Uterus (tissue), 2 donors: ENCODE measurements at regions not wholly inside any gene's neighbourhood (a gene's known extent, or its start where the extent isn't known, plus 50 kb on each side); places are given as distances from the start of the nearest gene placed in this dataset.

ENCODE experiments used
- CTCF ChIP-seq, 4 experiments: fragments of 200-600 bp in 2 of 4; fragments of 450-650 bp in 2 of 4; sonication (generic) in 2 of 4; IDR thresholded peaks; one replicate each; pipeline ENCODE4 v1.5.1; 2016 to 2019; ENCODE audit warnings: antibody characterized with exemption in 4 of 4, mild to moderate bottlenecking in 2 of 4, moderate library complexity in 1 of 4
- POLR2A ChIP-seq, 2 donors: fragments of 450-650 bp; IDR thresholded peaks; one replicate each; pipeline ENCODE4 v1.6.1; 2016; ENCODE audit warnings: antibody characterized with exemption in 2 of 2, mild to moderate bottlenecking in 1 of 2, moderate library complexity in 1 of 2

- TF ChIP-seq CTCF (IDR thresholded peaks at IDR 0.05) (no peak), POLR2A (IDR thresholded peaks at IDR 0.05) (no peak)
Observed at GRCh38 chr3:35864871-35865270, 225.5 kb downstream of the ARPP21 start.
